ENCODE measurements at regions not wholly inside any gene's neighbourhood (a gene's known extent, or its start where the extent isn't known, plus 50 kb on each side); places are given as distances from the start of the nearest gene placed in this dataset.
"Not testable (repeated sequence)": the region's sequence is repeated elsewhere in the genome, so short reads cannot be mapped to it uniquely, and the experiment has no call there.

- peak; percentile 7 for DNase-seq
Observed at GRCh38 chr21:31609081-31609480, 50.4 kb upstream of the SOD1 start.

- no peak for DNase-seq
Observed at GRCh38 chr21:31607791-31608190, 51.7 kb upstream of the SOD1 start.

DNA sequence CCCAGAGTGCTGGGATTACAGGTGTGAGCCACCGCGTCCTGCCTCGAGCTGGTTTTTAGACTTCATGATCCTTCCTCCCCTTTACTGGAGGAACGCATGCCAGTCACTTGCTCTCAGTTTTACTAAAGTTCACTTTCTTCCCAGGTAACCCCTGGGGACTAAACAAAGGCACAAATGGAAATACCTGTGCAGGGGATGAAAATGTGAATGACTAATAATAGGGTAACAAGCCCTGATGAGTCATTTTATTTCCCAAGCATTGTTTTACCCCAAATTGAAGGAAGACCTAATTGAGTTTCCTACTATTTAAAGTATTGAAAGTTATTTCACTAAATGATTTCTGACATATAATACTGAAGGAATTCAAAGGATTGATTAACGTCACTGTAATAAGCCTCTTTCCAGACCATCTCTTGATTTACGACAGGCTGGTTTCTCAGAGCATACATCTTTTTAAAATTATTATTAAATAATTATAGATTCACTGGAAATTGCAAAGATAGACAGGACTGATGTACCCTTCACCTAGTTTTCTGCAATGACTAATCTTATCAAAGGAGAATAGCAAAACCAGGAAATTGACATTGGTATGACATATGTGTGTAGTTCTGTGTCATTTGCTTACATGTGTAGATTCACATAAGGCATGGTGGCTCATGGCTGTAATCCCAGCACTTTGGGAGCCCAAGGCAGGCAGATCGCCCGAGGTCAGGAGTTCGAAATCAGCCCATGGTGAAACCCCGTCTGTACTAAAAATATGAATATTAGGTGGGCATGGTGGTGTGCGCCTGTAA lies 53.2 kb upstream of the SOD1 start:
- no peak for DNase-seq

- DNase-seq = peak; percentile 65
Observed at GRCh38 chr21:31604591-31605190, 54.8 kb upstream of the SOD1 start.

GRCh38 chr21:31599563-31599962 lies 59.9 kb upstream of the SOD1 start:
- no peak for DNase-seq

- DNase-seq = no peak
Observed at GRCh38 chr21:31599013-31599412, 60.5 kb upstream of the SOD1 start.

GRCh38 chr21:31597683-31598082 lies 61.8 kb upstream of the SOD1 start:
- DNase-seq = no peak

DNA sequence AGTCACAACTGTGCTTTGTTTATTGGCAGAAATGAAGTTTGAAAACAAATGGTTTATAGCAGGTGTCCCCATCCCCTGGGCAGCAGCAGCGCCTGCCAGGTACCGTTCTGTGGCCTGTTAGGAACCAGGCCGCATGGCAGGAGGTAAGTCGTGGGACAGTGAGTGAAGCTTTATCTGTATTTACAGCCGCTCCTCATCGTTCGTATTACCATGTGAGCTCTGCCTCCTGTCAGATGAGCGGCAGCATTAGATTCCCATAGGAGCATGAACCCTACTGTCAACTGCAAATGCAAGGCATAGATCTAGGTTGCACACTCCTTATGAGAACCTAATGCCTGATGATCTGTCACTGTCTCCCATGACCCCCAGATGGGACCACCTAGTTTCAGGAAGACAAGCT lies 63.4 kb upstream of the SOD1 start:
- DNase-seq = no peak

DNA sequence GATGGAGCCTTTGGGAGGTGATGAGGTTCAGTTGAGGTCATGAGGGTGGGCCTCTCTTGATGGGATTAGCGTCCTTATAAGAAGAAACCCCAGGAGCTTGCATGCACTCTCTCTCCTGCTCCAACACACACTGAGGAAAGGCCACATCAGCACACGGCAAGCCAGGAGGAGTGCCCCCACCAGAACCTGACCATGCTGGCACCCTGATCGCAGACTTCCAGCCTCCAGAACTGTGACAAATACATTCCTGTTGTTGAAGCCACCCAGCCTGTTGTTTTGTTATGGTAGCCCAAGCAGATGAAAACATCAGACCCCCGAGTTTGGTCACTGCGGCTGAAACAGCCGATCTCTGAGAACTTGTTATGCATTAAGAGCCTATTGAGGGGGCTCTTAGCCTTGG lies 64.8 kb upstream of the SOD1 start:
- DNase-seq = no peak

GRCh38 chr21:31594279-31594678 lies 65.2 kb upstream of the SOD1 start:
- no peak for DNase-seq

- no peak for DNase-seq
Observed at GRCh38 chr21:31592963-31593560, 66.4 kb upstream of the SOD1 start.

- no peak for DNase-seq
Observed at GRCh38 chr21:31592516-31592915, 67.0 kb upstream of the SOD1 start.

DNA sequence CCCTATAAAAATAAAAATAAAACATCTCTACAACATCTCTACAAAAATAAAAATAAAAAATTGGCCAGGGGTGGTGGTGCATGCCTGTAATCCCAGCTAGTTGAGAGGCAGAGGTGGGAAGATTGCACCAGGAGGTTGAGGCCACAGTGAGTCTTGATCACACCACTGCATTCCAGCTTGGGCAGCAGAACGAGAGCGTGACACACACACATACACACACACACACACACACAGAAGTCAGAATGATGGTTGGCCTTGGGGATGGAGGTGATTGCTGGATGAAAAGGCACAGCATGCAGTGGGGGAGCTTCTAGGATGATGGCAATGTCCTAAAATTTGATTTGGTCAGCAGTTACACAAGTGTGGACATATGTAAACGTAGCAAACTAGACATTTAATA lies 69.7 kb upstream of the SOD1 start:
- DNase-seq = no peak

- no peak for DNase-seq
Observed at GRCh38 chr21:31586118-31586517, 73.4 kb upstream of the SOD1 start.

DNA sequence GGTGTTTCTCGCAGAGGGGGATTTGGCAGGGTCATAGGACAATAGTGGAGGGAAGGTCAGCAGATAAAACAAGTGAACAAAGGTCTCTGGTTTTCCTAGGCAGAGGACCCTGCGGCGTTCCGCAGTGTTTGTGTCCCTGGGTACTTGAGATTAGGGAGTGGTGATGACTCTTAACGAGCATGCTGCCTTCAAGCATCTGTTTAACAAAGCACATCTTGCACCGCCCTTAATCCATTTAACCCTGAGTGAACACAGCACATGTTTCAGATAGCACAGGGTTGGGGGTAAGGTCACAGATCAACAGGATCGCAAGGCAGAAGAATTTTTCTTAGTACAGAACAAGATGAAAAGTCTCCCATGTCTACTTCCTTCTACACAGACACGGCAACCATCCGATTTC lies 75.6 kb upstream of the SOD1 start:
- not testable (repeated sequence) for DNase-seq

DNA sequence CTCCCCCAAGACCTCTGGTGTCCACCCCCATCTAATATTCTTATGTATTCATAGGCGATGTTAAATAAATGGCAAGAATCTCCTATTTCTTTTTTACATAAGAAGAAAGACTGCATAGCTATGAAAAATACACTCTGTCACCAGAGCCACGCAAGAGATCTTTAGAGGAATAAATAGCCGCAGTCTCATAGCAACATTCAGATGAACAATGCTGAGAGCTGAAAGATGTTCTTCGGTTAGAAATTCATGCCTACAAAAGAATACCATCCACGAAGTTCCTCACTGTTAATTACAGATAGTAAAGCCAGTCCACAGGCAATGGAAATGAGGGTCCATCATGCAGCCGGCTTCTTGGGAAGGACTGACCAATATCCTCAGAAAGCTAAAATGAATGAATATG lies 76.0 kb upstream of the SOD1 start:
- DNase-seq = no peak

- DNase-seq = peak; percentile 66
Observed at GRCh38 chr21:31580866-31581276, 78.6 kb upstream of the SOD1 start.

DNA sequence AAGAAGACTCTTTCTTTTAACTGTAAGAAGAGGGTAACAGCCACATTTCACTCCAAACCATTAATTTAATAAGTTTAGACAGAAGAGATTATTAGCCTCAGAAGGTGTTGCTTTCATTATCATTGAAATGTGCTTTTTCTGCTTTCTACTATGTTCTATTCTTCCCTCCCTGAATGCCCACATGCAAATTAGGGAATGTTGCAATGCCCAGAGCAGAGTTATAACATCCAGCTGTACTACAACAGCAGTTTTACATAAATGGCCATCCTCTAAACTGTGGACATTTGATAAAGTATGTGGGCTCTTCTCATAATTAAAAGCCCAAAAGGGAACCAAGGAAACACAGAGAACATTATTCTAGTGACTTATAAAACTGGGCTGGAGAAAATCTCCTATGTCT lies 82.2 kb upstream of the SOD1 start:
- no peak for DNase-seq

GRCh38 chr21:31576428-31576827 lies 83.1 kb upstream of the SOD1 start:
- peak; percentile 27 for DNase-seq

GRCh38 chr21:31573217-31573616 lies 86.3 kb upstream of the SOD1 start:
- DNase-seq = no peak

DNA sequence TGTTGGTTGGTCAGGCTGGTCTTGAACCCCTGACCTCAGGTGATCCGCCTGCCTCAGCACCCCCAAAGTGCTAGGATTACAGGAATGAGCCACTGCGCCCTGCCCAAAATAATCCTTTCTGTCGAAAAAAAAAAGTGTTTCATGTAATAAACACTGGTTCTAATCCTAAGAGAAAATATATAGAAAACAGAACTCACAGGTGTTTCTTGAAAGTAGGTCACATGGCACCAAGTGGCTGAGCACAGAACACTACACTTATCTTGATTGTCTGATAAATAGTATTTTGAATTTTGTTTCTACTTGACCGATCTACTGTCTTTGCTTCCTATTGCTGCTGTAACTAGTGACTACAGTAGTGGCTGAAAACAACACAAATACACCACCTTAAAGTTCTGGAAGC lies 87.6 kb upstream of the SOD1 start:
- DNase-seq = no peak

DNA sequence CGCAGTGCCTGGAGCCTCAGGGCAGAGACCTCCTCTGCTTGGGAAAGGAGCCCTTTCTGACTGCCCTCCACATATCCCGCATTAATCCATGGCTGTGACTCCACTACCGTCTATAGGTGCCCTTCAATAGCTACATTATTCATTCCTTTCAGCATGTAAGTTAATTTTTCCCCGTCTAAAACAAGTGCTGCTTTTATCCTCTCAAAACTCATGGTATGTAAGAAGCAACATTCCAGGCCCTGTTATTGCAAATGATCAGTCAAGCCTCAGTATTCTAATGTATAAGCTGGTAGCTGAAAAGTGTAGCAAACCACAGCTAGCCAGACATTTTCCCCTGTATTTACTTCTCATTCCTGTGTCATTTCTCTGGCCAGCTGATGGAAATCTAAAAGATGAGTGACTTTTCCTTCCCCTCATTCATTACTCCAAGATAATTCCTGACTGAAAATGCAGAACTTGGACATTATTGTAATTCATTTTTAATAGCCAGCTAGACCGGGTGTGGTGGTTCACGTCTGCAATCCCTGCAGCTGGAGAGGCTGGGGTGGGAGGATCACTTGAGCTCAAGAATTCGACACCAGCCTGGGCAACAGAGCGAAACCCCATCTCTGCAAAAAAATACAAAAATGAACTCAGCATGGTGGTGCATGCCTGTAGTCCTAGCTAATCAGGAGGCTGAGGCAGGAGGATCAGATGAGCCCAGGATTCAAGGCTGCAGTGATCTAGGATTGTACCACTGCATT lies 88.5 kb upstream of the SOD1 start:
- DNase-seq = no peak

- no peak for DNase-seq
Observed at GRCh38 chr21:31566611-31567010, 92.9 kb upstream of the SOD1 start.
